ENCODE measurements at regions not wholly inside any gene's neighbourhood (a gene's known extent, or its start where the extent isn't known, plus 50 kb on each side); places are given as distances from the start of the nearest gene placed in this dataset.

- DNase-seq (ENCODE audit: low spot score) (no peak), FAIRE-seq (no peak), ATAC-seq (no peak)
- in situ Hi-C loops (cut with HindIII; ENCODE audit: extremely low pct_ligation_motif_present, low pct_unique_long_range_greater_than_20kb) (no loop called here), intact Hi-C loops (cut with micrococcal nuclease; ENCODE audit: unreplicated experiment) (no loop called here)
- POLR2A ChIA-PET = no interaction called here
- Histone ChIP-seq H2AFZ (ENCODE audit: low read length) (no peak overlapping the region), H3K4me1 (ENCODE audit: insufficient read depth, low read length) (no peaks in the 10 kb centered on the region), H3K4me2 (ENCODE audit: low read depth, low read length) (no peak overlapping the region), H3K36me3 (replicated peaks in 1 of 2; ENCODE audit: control insufficient read depth in 1 of 2, insufficient read depth in 2 of 2, low read length in 2 of 2) (no peaks in the 10 kb centered on the region), H3K27ac (ENCODE audit: extremely low read length, insufficient read depth, low read length) (no peak overlapping the region), H4K20me1 (ENCODE audit: insufficient read depth, low read length) (no peaks in the 10 kb centered on the region), H3K4me3 (replicated peaks in 1 of 3; ENCODE audit: insufficient read depth in 1 of 3, low read depth in 2 of 3, low read length in 3 of 3) (no peak overlapping the region), H3K9ac (ENCODE audit: insufficient read depth, low read depth, low read length) (no peak overlapping the region), H3K79me2 (ENCODE audit: insufficient read depth, low read length) (no peaks in the 10 kb centered on the region), H3K9me3 (ENCODE audit: low read length) (no peaks in the 10 kb centered on the region), H3K27me3 (ENCODE audit: control insufficient read depth in 1 of 2, insufficient read depth in 2 of 2, low read length in 2 of 2) (no peaks in the 10 kb centered on the region)
- CTCF ChIA-PET (ENCODE audit: low intra/inter-chr PET ratio, low total read pairs) = no interaction called here
- BruUV-seq (replicated peaks) = no TSS peak
- TF ChIP-seq KIAA2018 (CRISPR knock-in tag; IDR thresholded peaks at IDR 0.05; ENCODE audit: borderline replicate concordance) = no peak
- TF ChIP-seq, protein P1, sequence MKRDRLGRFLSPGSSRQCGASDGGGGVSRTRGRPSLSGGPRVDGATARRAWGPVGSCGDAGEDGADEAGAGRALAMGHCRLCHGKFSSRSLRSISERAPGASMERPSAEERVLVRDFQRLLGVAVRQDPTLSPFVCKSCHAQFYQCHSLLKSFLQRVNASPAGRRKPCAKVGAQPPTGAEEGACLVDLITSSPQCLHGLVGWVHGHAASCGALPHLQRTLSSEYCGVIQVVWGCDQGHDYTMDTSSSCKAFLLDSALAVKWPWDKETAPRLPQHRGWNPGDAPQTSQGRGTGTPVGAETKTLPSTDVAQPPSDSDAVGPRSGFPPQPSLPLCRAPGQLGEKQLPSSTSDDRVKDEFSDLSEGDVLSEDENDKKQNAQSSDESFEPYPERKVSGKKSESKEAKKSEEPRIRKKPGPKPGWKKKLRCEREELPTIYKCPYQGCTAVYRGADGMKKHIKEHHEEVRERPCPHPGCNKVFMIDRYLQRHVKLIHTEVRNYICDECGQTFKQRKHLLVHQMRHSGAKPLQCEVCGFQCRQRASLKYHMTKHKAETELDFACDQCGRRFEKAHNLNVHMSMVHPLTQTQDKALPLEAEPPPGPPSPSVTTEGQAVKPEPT (CRISPR knock-in tag; IDR thresholded peaks at IDR 0.05; ENCODE audit: low read depth) = no peak
- TF ChIP-seq SSRP1 (CRISPR knock-in tag; IDR thresholded peaks at IDR 0.05) = no peak
- TF ChIP-seq ESRRA (CRISPR knock-in tag; IDR thresholded peaks at IDR 0.05; ENCODE audit: low read depth) = no peak
- no peak for TF ChIP-seq NCOA2 (CRISPR knock-in tag; IDR thresholded peaks at IDR 0.05)
- no peak for TF ChIP-seq ZBTB2 (CRISPR knock-in tag; IDR thresholded peaks at IDR 0.05; ENCODE audit: low read depth)
- TF ChIP-seq ARNTL (CRISPR knock-in tag; IDR thresholded peaks at IDR 0.05) = no peak
- TF ChIP-seq, protein P2, sequence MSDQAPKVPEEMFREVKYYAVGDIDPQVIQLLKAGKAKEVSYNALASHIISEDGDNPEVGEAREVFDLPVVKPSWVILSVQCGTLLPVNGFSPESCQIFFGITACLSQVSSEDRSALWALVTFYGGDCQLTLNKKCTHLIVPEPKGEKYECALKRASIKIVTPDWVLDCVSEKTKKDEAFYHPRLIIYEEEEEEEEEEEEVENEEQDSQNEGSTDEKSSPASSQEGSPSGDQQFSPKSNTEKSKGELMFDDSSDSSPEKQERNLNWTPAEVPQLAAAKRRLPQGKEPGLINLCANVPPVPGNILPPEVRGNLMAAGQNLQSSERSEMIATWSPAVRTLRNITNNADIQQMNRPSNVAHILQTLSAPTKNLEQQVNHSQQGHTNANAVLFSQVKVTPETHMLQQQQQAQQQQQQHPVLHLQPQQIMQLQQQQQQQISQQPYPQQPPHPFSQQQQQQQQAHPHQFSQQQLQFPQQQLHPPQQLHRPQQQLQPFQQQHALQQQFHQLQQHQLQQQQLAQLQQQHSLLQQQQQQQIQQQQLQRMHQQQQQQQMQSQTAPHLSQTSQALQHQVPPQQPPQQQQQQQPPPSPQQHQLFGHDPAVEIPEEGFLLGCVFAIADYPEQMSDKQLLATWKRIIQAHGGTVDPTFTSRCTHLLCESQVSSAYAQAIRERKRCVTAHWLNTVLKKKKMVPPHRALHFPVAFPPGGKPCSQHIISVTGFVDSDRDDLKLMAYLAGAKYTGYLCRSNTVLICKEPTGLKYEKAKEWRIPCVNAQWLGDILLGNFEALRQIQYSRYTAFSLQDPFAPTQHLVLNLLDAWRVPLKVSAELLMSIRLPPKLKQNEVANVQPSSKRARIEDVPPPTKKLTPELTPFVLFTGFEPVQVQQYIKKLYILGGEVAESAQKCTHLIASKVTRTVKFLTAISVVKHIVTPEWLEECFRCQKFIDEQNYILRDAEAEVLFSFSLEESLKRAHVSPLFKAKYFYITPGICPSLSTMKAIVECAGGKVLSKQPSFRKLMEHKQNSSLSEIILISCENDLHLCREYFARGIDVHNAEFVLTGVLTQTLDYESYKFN (CRISPR knock-in tag; conservative IDR thresholded peaks at IDR 0.05) = no peak
- no peak for TF ChIP-seq KLF16 (CRISPR knock-in tag; IDR thresholded peaks at IDR 0.05)
- no peak for TF ChIP-seq ELF4 (CRISPR knock-in tag; IDR thresholded peaks at IDR 0.05; ENCODE audit: borderline replicate concordance)
- no peak for TF ChIP-seq THAP11 (CRISPR knock-in tag; IDR thresholded peaks at IDR 0.05)
Measured at GRCh38 chr6:10230531-10230930, 184.3 kb downstream of the TFAP2A start.

Measured in HepG2 (cell line).